Nephron (organoid): ENCODE measurements at regions not wholly inside any gene's neighbourhood (a gene's known extent, or its start where the extent isn't known, plus 50 kb on each side); places are given as distances from the start of the nearest gene placed in this dataset.

Source experiments
- H3K27ac Mint-ChIP-seq, 3 experiments: 2 replicates each; pipeline ENCODE4 v1.8.0; 2020; ENCODE audit warnings: mixed read lengths in 3 of 3, mild to moderate bottlenecking in 2 of 3, moderate library complexity in 1 of 3
- H3K27me3 Mint-ChIP-seq: 2 replicates; pipeline ENCODE4 v1.8.0; 2021; ENCODE audit warnings: low read depth, mild to moderate bottlenecking, moderate library complexity, mixed read lengths
- H3K36me3 Mint-ChIP-seq: 2 replicates; pipeline ENCODE4 v1.8.0; 2020; ENCODE audit warnings: low read depth, mixed read lengths
- H3K4me1 Mint-ChIP-seq: 2 replicates; pipeline ENCODE4 v1.8.0; 2020; ENCODE audit warnings: mixed read lengths
- H3K4me3 Mint-ChIP-seq, 3 experiments: 2 replicates each; pipeline ENCODE4 v1.8.0; 2020; ENCODE audit warnings: mild to moderate bottlenecking in 3 of 3, mixed read lengths in 3 of 3, moderate library complexity in 2 of 3
- H3K9me3 Mint-ChIP-seq: 2 replicates; pipeline ENCODE4 v1.8.0; 2020; ENCODE audit warnings: mixed read lengths
- CTCF ChIP-seq, 3 experiments: fragments of 200-600 bp; sonication (generic); IDR thresholded peaks; one replicate each; pipeline ENCODE4 v1.5.0; 2021; ENCODE audit warnings: antibody characterized with exemption in 3 of 3; ENCODE audit not compliant: unreplicated experiment in 3 of 3

- Mint-ChIP-seq H3K27me3 (peaks cover 20% of the 10 kb centered on the region), H3K27ac (no peak overlapping the region), H3K36me3 (no peaks in the 10 kb centered on the region), H3K4me3 (no peak overlapping the region), H3K9me3 (peaks cover 6% of the 10 kb centered on the region), H3K4me1 (no peaks in the 10 kb centered on the region)
- no peak for TF ChIP-seq CTCF (IDR thresholded peaks at IDR 0.05; ENCODE audit: unreplicated experiment in 3 of 3)
Measured at GRCh38 chr3:53956586-53956985, 64.9 kb upstream of the SELENOK start.

- no peak overlapping the region for H3K4me3 Mint-ChIP-seq
- no peak for TF ChIP-seq CTCF (IDR thresholded peaks at IDR 0.05; ENCODE audit: unreplicated experiment in 3 of 3)
Measured at GRCh38 chr3:53949541-53949940, 57.9 kb upstream of the SELENOK start.

GRCh38 chr3:53948174-53948573 is 56.5 kb upstream of the SELENOK start:
- TF ChIP-seq CTCF (IDR thresholded peaks at IDR 0.05; ENCODE audit: unreplicated experiment in 3 of 3), result no peak
- peaks cover 4% of the 10 kb centered on the region for H3K4me1 Mint-ChIP-seq
- no peaks in the 10 kb centered on the region for H3K36me3 Mint-ChIP-seq
- H3K27me3 Mint-ChIP-seq, result peaks cover 36% of the 10 kb centered on the region
- H3K4me3 Mint-ChIP-seq, result no peak overlapping the region
- peaks cover 26% of the 10 kb centered on the region for H3K9me3 Mint-ChIP-seq
- no peak overlapping the region for H3K27ac Mint-ChIP-seq

More at GRCh38 chr3:53949541-53949940, 57.9 kb upstream of the SELENOK start:
- Mint-ChIP-seq H3K27me3 (peaks cover 31% of the 10 kb centered on the region), H3K36me3 (no peaks in the 10 kb centered on the region), H3K4me1 (no peaks in the 10 kb centered on the region), H3K27ac (no peak overlapping the region), H3K9me3 (peaks cover 26% of the 10 kb centered on the region)

- Mint-ChIP-seq H3K9me3 (peaks cover 19% of the 10 kb centered on the region), H3K27ac (no peak overlapping the region), H3K27me3 (peaks cover 41% of the 10 kb centered on the region), H3K36me3 (no peaks in the 10 kb centered on the region), H3K4me3 (no peak overlapping the region), H3K4me1 (peaks cover 23% of the 10 kb centered on the region)
- no peak for TF ChIP-seq CTCF (IDR thresholded peaks at IDR 0.05; ENCODE audit: unreplicated experiment in 3 of 3)
Measured at GRCh38 chr3:53944028-53944427, 52.4 kb upstream of the SELENOK start.

- Mint-ChIP-seq H3K4me3 (no peak overlapping the region), H3K27ac (no peak overlapping the region), H3K9me3 (peaks cover 15% of the 10 kb centered on the region), H3K36me3 (no peaks in the 10 kb centered on the region), H3K27me3 (peaks cover 53% of the 10 kb centered on the region), H3K4me1 (peaks cover 28% of the 10 kb centered on the region)
- peak; percentile 34 to 39 (median 37) for TF ChIP-seq CTCF (IDR thresholded peaks at IDR 0.05; ENCODE audit: unreplicated experiment in 3 of 3)
Measured at GRCh38 chr3:53941950-53942349, 50.3 kb upstream of the SELENOK start.
